Karpas-422 (cell line): ENCODE measurements at regions not wholly inside any gene's neighbourhood (a gene's known extent, or its start where the extent isn't known, plus 50 kb on each side); places are given as distances from the start of the nearest gene placed in this dataset.

ENCODE experiments used
- DNase-seq: peaks from one replicate; pipeline ENCODE4 v3.0.0-alpha.2; 2015
- H2AFZ ChIP-seq: fragments of 200-600 bp; sonication (generic); 2 replicates; pipeline ENCODE4 v1.6.1; 2014; ENCODE audit warnings: antibody characterized with exemption, low read length, mixed read lengths
- H3K27ac ChIP-seq: fragments of 200-600 bp; sonication (generic); 2 replicates; pipeline ENCODE4 v1.5.1; 2014; ENCODE audit warnings: mild to moderate bottlenecking, low read length, moderate library complexity
- H3K27me3 ChIP-seq: fragments of 200-600 bp; sonication (generic); 2 replicates; pipeline ENCODE4 v1.6.1; 2014; ENCODE audit warnings: low read length, mixed read lengths
- H3K36me3 ChIP-seq: fragments of 200-600 bp; sonication (generic); 2 replicates; pipeline ENCODE4 v1.6.1; 2014; ENCODE audit warnings: low read length, mixed read lengths; ENCODE audit not compliant: insufficient read depth
- H3K4me1 ChIP-seq: fragments of 200-600 bp; sonication (generic); 2 replicates; pipeline ENCODE4 v1.6.1; 2014; ENCODE audit warnings: mild to moderate bottlenecking, low read length, mixed read lengths
- H3K4me2 ChIP-seq: fragments of 200-600 bp; sonication (generic); 2 replicates; pipeline ENCODE4 v1.6.1; 2014; ENCODE audit warnings: low read length, low read depth, mild to moderate bottlenecking; ENCODE audit not compliant: poor library complexity, severe bottlenecking
- H3K4me3 ChIP-seq: fragments of 200-600 bp; sonication (generic); 2 replicates; pipeline ENCODE4 v1.5.1; 2014; ENCODE audit warnings: mild to moderate bottlenecking, antibody characterized with exemption, low read length, mixed read lengths
- H3K79me2 ChIP-seq: fragments of 200-600 bp; sonication (generic); 2 replicates; pipeline ENCODE4 v1.6.1; 2014; ENCODE audit warnings: mild to moderate bottlenecking, low read length, mixed read lengths
- H3K9ac ChIP-seq: fragments of 200-600 bp; sonication (generic); 2 replicates; pipeline ENCODE4 v1.6.0; 2014; ENCODE audit warnings: low read length
- H3K9me2 ChIP-seq: fragments of 200-600 bp; sonication (generic), shearing (Covaris generic); replicated peaks from 2 replicates; pipeline ENCODE4 v1.6.0; 2014; ENCODE audit warnings: mild to moderate bottlenecking, low read length, moderate library complexity; ENCODE audit not compliant: insufficient read depth
- H3K9me3 ChIP-seq: fragments of 300-700, 200-600 bp; sonication (generic); 2 replicates; pipeline ENCODE4 v1.6.1; 2014; ENCODE audit warnings: low read length, mixed read lengths
- H4K20me1 ChIP-seq: fragments of 200-600 bp; sonication (generic); 2 replicates; pipeline ENCODE4 v1.6.1; 2014; ENCODE audit warnings: mild to moderate bottlenecking, antibody characterized with exemption, low read length, low read depth; ENCODE audit not compliant: insufficient read depth

GRCh38 chr5:164202338-164202737, 696.9 kb downstream of the MAT2B start:
- DNase-seq: no peak
- Histone ChIP-seq H3K27me3 (no peaks in the 10 kb centered on the region), H3K4me2 (no peak overlapping the region), H3K36me3 (no peaks in the 10 kb centered on the region), H3K4me1 (no peaks in the 10 kb centered on the region), H2AFZ (no peak overlapping the region), H3K9me3 (peaks cover 11% of the 10 kb centered on the region; the same call in 1 of the 2 replicates), H3K9me2 (no peaks in the 10 kb centered on the region), H4K20me1 (no peaks in the 10 kb centered on the region), H3K79me2 (no peaks in the 10 kb centered on the region), H3K4me3 (no peak overlapping the region), H3K9ac (no peak overlapping the region), H3K27ac (no peak overlapping the region)

DNA sequence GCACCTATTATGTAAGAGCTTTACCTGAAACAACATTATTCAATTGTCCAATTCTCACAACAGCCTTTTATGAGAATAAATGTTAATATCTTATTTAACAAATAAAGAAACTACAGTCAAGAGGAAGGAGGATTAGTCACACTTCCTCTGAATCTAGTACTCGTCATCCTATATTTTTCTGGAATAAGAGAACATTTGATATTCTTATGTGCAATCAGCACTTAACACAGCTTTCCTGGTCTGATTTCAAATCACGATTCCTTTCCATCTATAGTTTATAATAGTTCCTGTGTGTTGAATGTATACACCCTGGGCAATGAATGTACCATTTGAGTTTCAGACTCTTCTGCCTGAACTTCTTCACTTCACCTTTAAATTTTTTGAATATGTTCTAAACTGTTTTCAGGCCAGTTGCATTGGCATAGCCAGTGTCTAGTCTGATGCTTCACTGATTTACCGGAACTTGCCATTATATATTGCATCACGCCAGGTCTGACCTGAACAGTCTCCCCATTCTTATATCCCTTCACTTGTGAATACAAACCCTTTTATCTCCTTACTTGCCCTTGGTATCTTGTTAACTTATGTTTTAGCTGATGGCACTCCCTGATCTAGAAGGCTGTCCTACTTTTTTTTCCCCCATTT, 698.3 kb downstream of the MAT2B start:
- H3K9ac ChIP-seq: no peak overlapping the region
- no peaks in the 10 kb centered on the region for H3K36me3 ChIP-seq
- no peak overlapping the region for H3K4me3 ChIP-seq
- H4K20me1 ChIP-seq: no peaks in the 10 kb centered on the region
- no peaks in the 10 kb centered on the region for H3K9me2 ChIP-seq
- no peak overlapping the region for H2AFZ ChIP-seq
- no peaks in the 10 kb centered on the region for H3K4me1 ChIP-seq
- H3K4me2 ChIP-seq: no peak overlapping the region
- no peaks in the 10 kb centered on the region for H3K79me2 ChIP-seq
- no peak for DNase-seq
- H3K27me3 ChIP-seq: no peaks in the 10 kb centered on the region
- H3K27ac ChIP-seq: no peak overlapping the region
- peaks cover 11% of the 10 kb centered on the region; the same call in 1 of the 2 replicates for H3K9me3 ChIP-seq

GRCh38 chr5:164204338-164204946, 699.0 kb downstream of the MAT2B start:
- H3K4me1 ChIP-seq: no peaks in the 10 kb centered on the region
- H3K4me2 ChIP-seq: no peak overlapping the region
- H3K79me2 ChIP-seq: no peaks in the 10 kb centered on the region
- peaks cover 11% of the 10 kb centered on the region; the same call in 1 of the 2 replicates for H3K9me3 ChIP-seq
- no peak overlapping the region for H3K4me3 ChIP-seq
- no peak overlapping the region for H3K27ac ChIP-seq
- no peak overlapping the region for H2AFZ ChIP-seq
- no peaks in the 10 kb centered on the region for H3K9me2 ChIP-seq
- no peak for DNase-seq
- H3K27me3 ChIP-seq: no peaks in the 10 kb centered on the region
- no peak overlapping the region for H3K9ac ChIP-seq
- H4K20me1 ChIP-seq: no peaks in the 10 kb centered on the region
- no peaks in the 10 kb centered on the region for H3K36me3 ChIP-seq

- Histone ChIP-seq H3K4me3 (no peak overlapping the region), H2AFZ (no peak overlapping the region), H3K9me2 (no peaks in the 10 kb centered on the region), H3K4me1 (no peaks in the 10 kb centered on the region), H3K27ac (no peak overlapping the region), H3K9me3 (peaks cover 9% of the 10 kb centered on the region; the same call in 1 of the 2 replicates), H3K27me3 (no peaks in the 10 kb centered on the region), H3K4me2 (no peak overlapping the region), H3K36me3 (no peaks in the 10 kb centered on the region), H3K9ac (no peak overlapping the region), H4K20me1 (no peaks in the 10 kb centered on the region), H3K79me2 (no peaks in the 10 kb centered on the region)
- DNase-seq: no peak
Observed at GRCh38 chr5:164206196-164206595, 700.8 kb downstream of the MAT2B start.

- no peak overlapping the region for H3K4me2 ChIP-seq
- no peak for DNase-seq
- no peaks in the 10 kb centered on the region for H3K9me2 ChIP-seq
- peaks cover 3% of the 10 kb centered on the region; the same call in 1 of the 2 replicates for H3K9me3 ChIP-seq
- H3K9ac ChIP-seq: no peak overlapping the region
- no peaks in the 10 kb centered on the region for H4K20me1 ChIP-seq
- H3K27ac ChIP-seq: no peak overlapping the region
- no peak overlapping the region for H2AFZ ChIP-seq
- no peaks in the 10 kb centered on the region for H3K36me3 ChIP-seq
- H3K4me1 ChIP-seq: no peaks in the 10 kb centered on the region
- no peak overlapping the region for H3K4me3 ChIP-seq
- H3K27me3 ChIP-seq: no peaks in the 10 kb centered on the region
- H3K79me2 ChIP-seq: no peaks in the 10 kb centered on the region
Observed at GRCh38 chr5:164207646-164208045, 702.2 kb downstream of the MAT2B start.

DNA sequence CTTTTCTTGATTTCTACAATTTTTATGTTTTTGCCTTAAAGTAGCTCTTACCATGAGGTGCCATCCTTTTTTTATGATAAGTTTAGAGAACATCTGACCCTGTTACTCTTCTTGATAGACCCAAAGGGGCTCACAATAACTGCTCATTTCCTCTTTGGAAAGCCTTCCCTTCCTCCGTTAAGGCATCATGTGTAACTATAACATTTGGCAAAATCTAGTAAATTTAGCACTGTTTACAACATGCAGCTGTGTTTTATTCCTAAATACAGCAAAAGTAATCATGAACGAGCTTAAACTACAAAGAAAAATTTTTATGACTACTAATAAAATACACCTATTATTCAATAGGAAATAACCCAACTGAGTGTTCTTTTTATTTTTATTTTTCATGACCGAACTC, 705.1 kb downstream of the MAT2B start:
- no peaks in the 10 kb centered on the region; the same call in 1 of the 2 replicates for H3K9me2 ChIP-seq
- no peaks in the 10 kb centered on the region for H3K79me2 ChIP-seq
- no peak for DNase-seq
- H3K4me1 ChIP-seq: no peaks in the 10 kb centered on the region
- no peaks in the 10 kb centered on the region for H3K27me3 ChIP-seq
- no peak overlapping the region for H3K4me3 ChIP-seq
- H4K20me1 ChIP-seq: no peaks in the 10 kb centered on the region
- no peak overlapping the region for H3K4me2 ChIP-seq
- H3K9me3 ChIP-seq: peaks cover 3% of the 10 kb centered on the region; the same call in 1 of the 2 replicates
- H3K36me3 ChIP-seq: no peaks in the 10 kb centered on the region
- no peak overlapping the region for H2AFZ ChIP-seq
- H3K9ac ChIP-seq: no peak overlapping the region
- no peak overlapping the region for H3K27ac ChIP-seq

DNA sequence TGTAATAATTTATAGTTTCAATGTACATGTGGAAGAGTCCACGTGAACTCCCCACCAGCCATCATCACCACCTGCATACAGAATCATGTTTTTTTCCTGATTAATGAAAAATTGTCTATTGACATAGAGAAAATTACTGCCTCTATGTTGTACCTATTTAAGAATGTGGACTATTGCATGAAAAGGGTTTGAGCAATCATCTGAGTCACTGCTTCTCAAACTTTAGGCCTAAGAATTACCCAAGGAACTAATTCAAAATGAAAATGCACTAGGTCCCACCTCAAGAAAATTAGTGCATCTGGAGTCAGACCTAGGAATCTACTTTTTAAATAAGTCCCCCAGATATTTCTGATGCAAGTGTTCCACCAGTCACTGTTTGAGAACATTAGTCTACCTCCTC, 709.3 kb downstream of the MAT2B start:
- Histone ChIP-seq H3K9me3 (0 out of 2 replicates have a peak, but pooled peaks cover 4% of the 10 kb centered on the region), H3K4me1 (no peaks in the 10 kb centered on the region), H3K36me3 (no peaks in the 10 kb centered on the region), H4K20me1 (no peaks in the 10 kb centered on the region), H2AFZ (no peak overlapping the region), H3K27me3 (no peaks in the 10 kb centered on the region), H3K9ac (no peak overlapping the region), H3K9me2 (no peaks in the 10 kb centered on the region; the same call in 1 of the 2 replicates), H3K4me3 (no peak overlapping the region), H3K79me2 (no peaks in the 10 kb centered on the region), H3K27ac (no peak overlapping the region), H3K4me2 (no peak overlapping the region)
- DNase-seq: no peak

- no peak overlapping the region for H3K4me3 ChIP-seq
- no peaks in the 10 kb centered on the region; the same call in 1 of the 2 replicates for H3K9me2 ChIP-seq
- no peaks in the 10 kb centered on the region for H3K79me2 ChIP-seq
- no peak overlapping the region for H3K9ac ChIP-seq
- no peak overlapping the region for H2AFZ ChIP-seq
- no peaks in the 10 kb centered on the region for H3K36me3 ChIP-seq
- no peak overlapping the region for H3K4me2 ChIP-seq
- DNase-seq: no peak
- H4K20me1 ChIP-seq: no peaks in the 10 kb centered on the region
- 0 out of 2 replicates have a peak, but pooled peaks cover 6% of the 10 kb centered on the region for H3K9me3 ChIP-seq
- no peaks in the 10 kb centered on the region for H3K4me1 ChIP-seq
- H3K27ac ChIP-seq: no peak overlapping the region
- no peaks in the 10 kb centered on the region for H3K27me3 ChIP-seq
Observed at GRCh38 chr5:164217464-164217863, 712.0 kb downstream of the MAT2B start.
